Fibroblast of pulmonary artery (primary cell): ENCODE measurements at regions not wholly inside any gene's neighbourhood (a gene's known extent, or its start where the extent isn't known, plus 50 kb on each side); places are given as distances from the start of the nearest gene placed in this dataset.

Source experiments
- DNase-seq: peaks from one replicate; pipeline ENCODE4 v3.0.0-alpha.2; 2010; ENCODE audit warnings: low read depth
- H3K4me3 ChIP-seq: replicated peaks from 2 replicates; pipeline ENCODE4 v1.5.1; 2011; ENCODE audit warnings: low read depth, mild to moderate bottlenecking, control low read depth, low read length, moderate library complexity
- CTCF ChIP-seq: IDR thresholded peaks from 2 replicates; pipeline ENCODE4 v1.5.1; 2011; ENCODE audit warnings: mild to moderate bottlenecking, control low read depth, low read length, inconsistent platforms; ENCODE audit errors: missing control alignments

- TF ChIP-seq CTCF: peak; percentile 29
- H3K4me3 ChIP-seq: no peak overlapping the region
- DNase-seq: peak; percentile 53
These were observed 223.2 kb downstream of the KTN1 start for GRCh38 chr14:55802986-55803872.

GRCh38 chr14:55803873-55804553 is 224.0 kb downstream of the KTN1 start:
- no peak overlapping the region for H3K4me3 ChIP-seq
- DNase-seq: peak; percentile 66
- TF ChIP-seq CTCF: no peak

- no peak for TF ChIP-seq CTCF
- no peak for DNase-seq
- H3K4me3 ChIP-seq: no peak overlapping the region
These were observed 225.2 kb downstream of the KTN1 start for GRCh38 chr14:55805250-55805649.

GRCh38 chr14:55807053-55807880 is 227.3 kb downstream of the KTN1 start:
- peak; percentile 100 for DNase-seq
- no peak overlapping the region for H3K4me3 ChIP-seq
- no peak for TF ChIP-seq CTCF

- DNase-seq: no peak
- no peak overlapping the region for H3K4me3 ChIP-seq
- no peak for TF ChIP-seq CTCF
These were observed 227.9 kb downstream of the KTN1 start for GRCh38 chr14:55807881-55808379.

GRCh38 chr14:55813630-55814029 is 233.6 kb downstream of the KTN1 start:
- no peak for DNase-seq
- no peak overlapping the region for H3K4me3 ChIP-seq
- no peak for TF ChIP-seq CTCF
